Ishikawa (cell line): ENCODE measurements at regions not wholly inside any gene's neighbourhood (a gene's known extent, or its start where the extent isn't known, plus 50 kb on each side); places are given as distances from the start of the nearest gene placed in this dataset.

Source experiments
- EGR1 ChIP-seq: IDR thresholded peaks from 2 replicates; pipeline ENCODE4 v1.6.1; 2012
- EP300 ChIP-seq: IDR thresholded peaks from 2 replicates; pipeline ENCODE4 v1.6.1; 2012; ENCODE audit warnings: borderline replicate concordance
- FOXM1 ChIP-seq: IDR thresholded peaks from 2 replicates; pipeline ENCODE4 v1.6.1; 2012; ENCODE audit warnings: low read depth, borderline replicate concordance
- NFIC ChIP-seq: IDR thresholded peaks from 2 replicates; pipeline ENCODE4 v1.6.1; 2012
- RAD21 ChIP-seq: IDR thresholded peaks from 2 replicates; pipeline ENCODE4 v1.6.1; 2012; ENCODE audit warnings: low read depth
- TAF1 ChIP-seq: IDR thresholded peaks from 2 replicates; pipeline ENCODE4 v1.6.1; 2012; ENCODE audit warnings: low read depth, mild to moderate bottlenecking
- TCF12 ChIP-seq: IDR thresholded peaks from 2 replicates; pipeline ENCODE4 v1.6.1; 2012; ENCODE audit warnings: low read depth
- TEAD4 ChIP-seq: IDR thresholded peaks from 2 replicates; pipeline ENCODE4 v1.6.1; 2012
- TF ChIP-seq, protein P1 (sequence below): IDR thresholded peaks from 2 replicates; pipeline ENCODE4 v1.6.1; 2012

- TF ChIP-seq EP300 (no peak), NFIC (no peak), RAD21 (no peak), TCF12 (no peak), TAF1 (no peak), FOXM1 (no peak), EGR1 (no peak), TEAD4 (no peak)
- TF ChIP-seq, protein P1, sequence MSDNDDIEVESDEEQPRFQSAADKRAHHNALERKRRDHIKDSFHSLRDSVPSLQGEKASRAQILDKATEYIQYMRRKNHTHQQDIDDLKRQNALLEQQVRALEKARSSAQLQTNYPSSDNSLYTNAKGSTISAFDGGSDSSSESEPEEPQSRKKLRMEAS, result no peak
Observed at GRCh38 chr22:27206374-27207133, 549.2 kb downstream of the MIAT start.
